ENCODE measurements at regions not wholly inside any gene's neighbourhood (a gene's known extent, or its start where the extent isn't known, plus 50 kb on each side); places are given as distances from the start of the nearest gene placed in this dataset.

DNA sequence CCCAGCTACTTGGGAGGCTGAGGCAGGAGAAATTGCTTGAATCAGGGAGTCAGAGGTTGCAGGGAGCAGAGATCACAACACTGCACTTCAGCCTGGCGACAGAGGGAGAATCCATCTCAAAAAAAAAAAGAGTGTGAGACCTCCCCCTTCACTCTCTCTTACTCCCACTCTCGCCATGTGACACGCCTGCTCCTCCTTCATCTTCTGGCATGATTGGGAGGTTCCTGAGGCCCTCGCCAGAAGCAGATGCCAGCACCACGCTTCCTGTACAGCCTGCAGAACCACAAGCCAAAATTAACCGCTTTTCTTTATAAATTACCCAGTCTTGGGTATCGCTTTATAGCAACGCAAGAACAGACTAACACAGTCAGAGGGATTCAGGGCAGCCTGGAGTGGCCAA, 66.3 kb upstream of the CREB1 start:
- Histone ChIP-seq H3K27me3 (no peaks in the 10 kb centered on the region), H3K9me3 (no peaks in the 10 kb centered on the region), H3K27ac (no peak overlapping the region), H3K36me3 (ENCODE audit: low read depth, missing control alignments) (no peaks in the 10 kb centered on the region), H3K4me3 (no peak overlapping the region), H3K4me1 (no peaks in the 10 kb centered on the region)
- WGBS, 2 donors = 85 to 94% methylated on average over 8 of the region's 8 CpGs
- intact Hi-C loops (cut with DNase I; ENCODE audit: low total_unique reads) = no loop called here
- DNase-seq = no peak
- no peak for TF ChIP-seq POLR2A (IDR thresholded peaks at IDR 0.05)
- TF ChIP-seq, protein P1, sequence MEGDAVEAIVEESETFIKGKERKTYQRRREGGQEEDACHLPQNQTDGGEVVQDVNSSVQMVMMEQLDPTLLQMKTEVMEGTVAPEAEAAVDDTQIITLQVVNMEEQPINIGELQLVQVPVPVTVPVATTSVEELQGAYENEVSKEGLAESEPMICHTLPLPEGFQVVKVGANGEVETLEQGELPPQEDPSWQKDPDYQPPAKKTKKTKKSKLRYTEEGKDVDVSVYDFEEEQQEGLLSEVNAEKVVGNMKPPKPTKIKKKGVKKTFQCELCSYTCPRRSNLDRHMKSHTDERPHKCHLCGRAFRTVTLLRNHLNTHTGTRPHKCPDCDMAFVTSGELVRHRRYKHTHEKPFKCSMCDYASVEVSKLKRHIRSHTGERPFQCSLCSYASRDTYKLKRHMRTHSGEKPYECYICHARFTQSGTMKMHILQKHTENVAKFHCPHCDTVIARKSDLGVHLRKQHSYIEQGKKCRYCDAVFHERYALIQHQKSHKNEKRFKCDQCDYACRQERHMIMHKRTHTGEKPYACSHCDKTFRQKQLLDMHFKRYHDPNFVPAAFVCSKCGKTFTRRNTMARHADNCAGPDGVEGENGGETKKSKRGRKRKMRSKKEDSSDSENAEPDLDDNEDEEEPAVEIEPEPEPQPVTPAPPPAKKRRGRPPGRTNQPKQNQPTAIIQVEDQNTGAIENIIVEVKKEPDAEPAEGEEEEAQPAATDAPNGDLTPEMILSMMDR (IDR thresholded peaks at IDR 0.05) = no peak

DNA sequence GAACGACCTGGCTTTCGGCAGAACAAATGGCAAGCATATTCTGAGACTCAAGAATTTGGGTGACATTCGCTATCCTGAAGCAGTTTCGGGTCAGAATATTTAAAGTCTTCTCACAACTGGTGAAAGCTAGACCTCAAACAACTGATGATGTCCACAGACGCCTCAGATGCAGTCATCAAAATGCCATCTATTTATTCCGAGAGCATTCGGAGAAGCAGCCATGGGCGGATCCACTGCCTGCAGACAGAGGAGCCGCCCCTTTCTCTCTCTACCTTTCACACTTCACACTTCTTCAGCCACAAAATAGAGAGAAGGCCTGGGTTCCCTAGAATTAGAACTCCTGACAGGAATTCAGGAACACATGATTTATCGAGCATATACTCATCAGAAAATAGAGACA, 65.8 kb upstream of the CREB1 start:
- Histone ChIP-seq H3K27me3 (no peaks in the 10 kb centered on the region), H3K36me3 (ENCODE audit: low read depth, missing control alignments) (no peaks in the 10 kb centered on the region), H3K9me3 (no peaks in the 10 kb centered on the region), H3K4me1 (no peaks in the 10 kb centered on the region), H3K27ac (no peak overlapping the region), H3K4me3 (no peak overlapping the region)
- no peak for TF ChIP-seq POLR2A (IDR thresholded peaks at IDR 0.05)
- TF ChIP-seq, protein P1 (IDR thresholded peaks at IDR 0.05) = no peak
- intact Hi-C loops (cut with DNase I; ENCODE audit: low total_unique reads) = no loop called here
- 92% methylated on average over 10 of the region's 10 CpGs for WGBS, 2 donors
- DNase-seq = no peak

DNA sequence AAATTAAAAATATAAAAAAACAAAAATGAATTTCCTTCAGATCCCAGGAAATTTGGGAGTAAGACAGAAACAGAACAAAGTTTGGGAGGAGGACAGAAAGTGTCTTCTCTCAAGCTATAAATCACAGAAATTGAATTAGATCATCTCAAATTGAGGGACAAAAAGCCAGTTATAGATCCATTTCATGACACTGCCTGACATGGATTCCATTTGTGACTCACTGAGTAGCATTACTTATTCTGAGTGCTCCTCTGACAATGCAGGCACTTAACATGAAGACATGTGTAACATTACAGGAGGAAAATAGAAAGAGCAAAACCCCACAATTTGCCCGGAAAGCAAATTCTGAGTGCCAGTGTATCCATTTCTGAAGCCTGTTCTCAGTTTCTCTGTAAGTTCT, 63.9 kb upstream of the CREB1 start:
- H3K4me3 ChIP-seq = no peak overlapping the region
- no peaks in the 10 kb centered on the region for H3K9me3 ChIP-seq
- no peaks in the 10 kb centered on the region for H3K36me3 ChIP-seq (ENCODE audit: low read depth, missing control alignments)
- 94 to 96% methylated on average over 1 of the region's 1 CpG for WGBS, 2 donors
- DNase-seq = no peak
- no peaks in the 10 kb centered on the region for H3K4me1 ChIP-seq
- no peak for TF ChIP-seq POLR2A (IDR thresholded peaks at IDR 0.05)
- TF ChIP-seq, protein P1 (IDR thresholded peaks at IDR 0.05) = no peak
- intact Hi-C loops (cut with DNase I; ENCODE audit: low total_unique reads) = no loop called here
- no peak overlapping the region for H3K27ac ChIP-seq
- H3K27me3 ChIP-seq = no peaks in the 10 kb centered on the region

DNA sequence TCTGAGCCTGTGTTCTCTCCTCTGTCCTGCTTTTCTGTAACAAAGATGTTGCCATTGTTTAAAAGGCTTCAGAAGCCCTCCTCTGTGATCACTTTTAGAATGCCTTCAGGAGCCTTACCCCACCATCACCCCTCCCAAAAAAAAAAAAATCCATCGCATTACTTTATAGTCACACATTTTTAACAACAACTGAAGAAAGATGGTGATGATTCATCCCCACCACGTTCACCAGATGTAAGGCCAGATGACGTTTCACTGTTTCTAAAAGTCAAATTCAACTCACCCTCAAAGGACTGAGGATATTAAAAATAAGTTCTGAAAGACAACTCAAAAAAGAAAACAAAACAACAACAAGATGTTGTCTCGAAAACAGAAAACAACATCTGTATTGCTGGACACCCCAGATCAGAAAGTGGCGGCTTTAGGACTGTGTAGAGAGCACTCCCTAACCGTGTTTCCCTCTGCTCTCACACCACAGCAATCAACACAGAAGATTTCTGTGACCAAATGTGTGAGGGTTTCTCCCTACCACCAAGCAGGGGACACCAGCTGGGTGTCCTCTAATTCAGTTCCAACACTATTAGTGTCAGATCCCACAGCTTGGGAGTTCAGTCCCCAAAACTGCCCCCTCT, 61.9 kb upstream of the CREB1 start:
- Histone ChIP-seq H3K27me3 (no peaks in the 10 kb centered on the region), H3K4me1 (peaks cover 1% of the 10 kb centered on the region), H3K36me3 (ENCODE audit: low read depth, missing control alignments) (no peaks in the 10 kb centered on the region), H3K4me3 (no peak overlapping the region), H3K27ac (no peak overlapping the region), H3K9me3 (no peaks in the 10 kb centered on the region)
- no peak for TF ChIP-seq POLR2A (IDR thresholded peaks at IDR 0.05)
- intact Hi-C loops (cut with DNase I; ENCODE audit: low total_unique reads) = no loop called here
- WGBS, 2 donors = 64 to 80% methylated on average over 6 of the region's 6 CpGs
- no peak for DNase-seq

DNA sequence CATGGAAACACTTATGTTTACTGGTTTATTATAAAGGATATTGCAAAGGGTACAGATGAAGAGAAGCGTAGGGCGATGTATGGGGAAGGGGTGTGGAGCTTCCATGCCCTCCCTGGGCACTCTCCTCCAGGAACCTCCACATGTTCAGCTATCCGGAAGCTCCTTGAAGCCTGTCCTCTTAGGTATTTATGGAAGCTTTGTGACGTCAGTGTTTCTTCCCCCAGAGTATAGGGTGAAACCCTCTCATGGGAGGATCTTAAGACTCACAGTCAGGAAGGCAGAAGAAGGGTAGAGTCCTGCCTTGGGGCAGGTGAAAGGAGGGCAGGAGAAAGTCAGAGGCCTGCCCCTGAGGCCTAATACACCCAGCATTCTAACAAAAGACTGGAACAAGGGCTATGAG, 61.3 kb upstream of the CREB1 start:
- TF ChIP-seq, protein P1 (IDR thresholded peaks at IDR 0.05) = no peak
- TF ChIP-seq POLR2A (IDR thresholded peaks at IDR 0.05) = no peak
- Histone ChIP-seq H3K4me1 (peaks cover 8% of the 10 kb centered on the region), H3K36me3 (ENCODE audit: low read depth, missing control alignments) (no peaks in the 10 kb centered on the region), H3K27me3 (no peaks in the 10 kb centered on the region), H3K9me3 (no peaks in the 10 kb centered on the region), H3K4me3 (no peak overlapping the region), H3K27ac (no peak overlapping the region)
- intact Hi-C loops (cut with DNase I; ENCODE audit: low total_unique reads) = no loop called here
- 96 to 100% methylated on average over 3 to 4 of the region's 4 CpGs for WGBS, 2 donors
- DNase-seq = no peak
